ENCODE measurements at regions not wholly inside any gene's neighbourhood (a gene's known extent, or its start where the extent isn't known, plus 50 kb on each side); places are given as distances from the start of the nearest gene placed in this dataset.

GRCh38 chr2:219733746-219734145 lies 106.3 kb downstream of the SLC4A3 start:
- TF ChIP-seq CTCF (IDR thresholded peaks at IDR 0.05) (no peak), POLR2AphosphoS5 (IDR thresholded peaks at IDR 0.05) (no peak)
